Endodermal cell (in vitro differentiated cells): ENCODE measurements at regions not wholly inside any gene's neighbourhood (a gene's known extent, or its start where the extent isn't known, plus 50 kb on each side); places are given as distances from the start of the nearest gene placed in this dataset.
"Not testable (repeated sequence)": the region's sequence is repeated elsewhere in the genome, so short reads cannot be mapped to it uniquely, and the experiment has no call there.

Experiments
- DNase-seq: peaks from one replicate; pipeline ENCODE4 v3.0.0-alpha.2; 2017
- H3K27ac ChIP-seq: 2 replicates; pipeline ENCODE4 v1.5.1; 2013; ENCODE audit warnings: mild to moderate bottlenecking, low read depth, low read length, moderate library complexity
- H3K27me3 ChIP-seq: 2 replicates; pipeline ENCODE4 v1.6.1; 2013; ENCODE audit warnings: mild to moderate bottlenecking, low read length, moderate library complexity; ENCODE audit not compliant: insufficient read depth, control insufficient read depth, poor library complexity, severe bottlenecking
- H3K36me3 ChIP-seq: 2 replicates; pipeline ENCODE4 v1.7.0; 2013; ENCODE audit warnings: mild to moderate bottlenecking, low read length, moderate library complexity; ENCODE audit not compliant: control insufficient read depth, insufficient read depth
- H3K4me1 ChIP-seq: one replicate; pipeline ENCODE4 v1.7.0; 2013; ENCODE audit warnings: low read length; ENCODE audit not compliant: control insufficient read depth, insufficient read depth
- H3K4me3 ChIP-seq: 2 replicates; pipeline ENCODE4 v1.5.1; 2013; ENCODE audit warnings: mild to moderate bottlenecking, low read length, moderate library complexity
- H3K9ac ChIP-seq: 2 replicates; pipeline ENCODE4 v1.6.1; 2013; ENCODE audit warnings: mild to moderate bottlenecking, low read length, moderate library complexity; ENCODE audit not compliant: poor library complexity, severe bottlenecking; ENCODE audit errors: extremely low read depth
- H3K9me3 ChIP-seq: 2 replicates; pipeline ENCODE4 v1.6.1; 2013; ENCODE audit warnings: mild to moderate bottlenecking, low read length, moderate library complexity; ENCODE audit not compliant: control insufficient read depth
- H3K27ac Mint-ChIP-seq: 2 replicates; pipeline ENCODE4 v1.8.0; 2020; ENCODE audit warnings: mixed read lengths
- H3K27me3 Mint-ChIP-seq: 2 replicates; pipeline ENCODE4 v1.8.0; 2021; ENCODE audit warnings: mild to moderate bottlenecking, mixed read lengths; ENCODE audit not compliant: insufficient read depth
- H3K36me3 Mint-ChIP-seq: 2 replicates; pipeline ENCODE4 v1.8.0; 2020; ENCODE audit warnings: low read depth, mixed read lengths
- H3K4me1 Mint-ChIP-seq: 2 replicates; pipeline ENCODE4 v1.8.0; 2020; ENCODE audit warnings: mixed read lengths
- H3K4me3 Mint-ChIP-seq: 2 replicates; pipeline ENCODE4 v1.8.0; 2020; ENCODE audit warnings: mild to moderate bottlenecking, moderate library complexity, mixed read lengths
- H3K9me3 Mint-ChIP-seq: 2 replicates; pipeline ENCODE4 v1.8.0; 2020; ENCODE audit warnings: mild to moderate bottlenecking, mixed read lengths
- WGBS, 2 experiments: methylation state at CpG; one replicate each; pipeline versions ENCODE4 v1.1.5 to v1.1.7; 2013; ENCODE audit warnings: missing lambda C conversion rate in 2 of 2, mixed read lengths in 1 of 2; ENCODE audit not compliant: insufficient coverage in 1 of 2, insufficient read length in 1 of 2; 5-methylcytosine and 5-hydroxymethylcytosine counted together
- TF ChIP-seq, protein P1 (sequence below): fragments of 200-600 bp; sonication (generic); conservative IDR thresholded peaks from 2 replicates; pipeline ENCODE4 v1.5.0; 2021; ENCODE audit warnings: antibody characterized with exemption, mild to moderate bottlenecking

DNA sequence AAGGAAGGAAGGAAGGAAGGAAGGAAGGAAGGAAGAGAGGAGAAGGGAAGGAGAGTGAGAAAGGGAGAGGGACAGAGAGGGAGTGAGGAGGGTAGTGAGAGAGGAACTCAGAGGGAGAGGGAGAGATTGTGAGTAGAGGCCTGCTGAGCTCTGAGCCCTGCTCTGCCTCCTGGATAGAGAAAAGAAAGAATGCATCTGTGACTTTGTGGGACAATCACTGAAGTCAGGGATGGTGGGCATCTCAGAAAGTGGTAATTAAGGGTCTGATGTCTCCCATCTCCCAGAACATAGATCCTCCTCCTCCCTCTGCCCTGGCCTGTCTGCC, 142.9 kb upstream of the BANK1 start:
- Mint-ChIP-seq H3K27ac (peak overlapping the region; percentile 74), H3K4me1 (peaks cover 25% of the 10 kb centered on the region), H3K36me3 (no peaks in the 10 kb centered on the region), H3K4me3 (no peak overlapping the region), H3K9me3 (no peaks in the 10 kb centered on the region), H3K27me3 (peaks cover 2% of the 10 kb centered on the region)
- Histone ChIP-seq H3K9ac (no peak overlapping the region), H3K27ac (no peak overlapping the region), H3K36me3 (no peaks in the 10 kb centered on the region), H3K27me3 (no peaks in the 10 kb centered on the region), H3K4me3 (no peak overlapping the region), H3K4me1 (no peaks in the 10 kb centered on the region), H3K9me3 (no peaks in the 10 kb centered on the region)
- TF ChIP-seq, protein P1, sequence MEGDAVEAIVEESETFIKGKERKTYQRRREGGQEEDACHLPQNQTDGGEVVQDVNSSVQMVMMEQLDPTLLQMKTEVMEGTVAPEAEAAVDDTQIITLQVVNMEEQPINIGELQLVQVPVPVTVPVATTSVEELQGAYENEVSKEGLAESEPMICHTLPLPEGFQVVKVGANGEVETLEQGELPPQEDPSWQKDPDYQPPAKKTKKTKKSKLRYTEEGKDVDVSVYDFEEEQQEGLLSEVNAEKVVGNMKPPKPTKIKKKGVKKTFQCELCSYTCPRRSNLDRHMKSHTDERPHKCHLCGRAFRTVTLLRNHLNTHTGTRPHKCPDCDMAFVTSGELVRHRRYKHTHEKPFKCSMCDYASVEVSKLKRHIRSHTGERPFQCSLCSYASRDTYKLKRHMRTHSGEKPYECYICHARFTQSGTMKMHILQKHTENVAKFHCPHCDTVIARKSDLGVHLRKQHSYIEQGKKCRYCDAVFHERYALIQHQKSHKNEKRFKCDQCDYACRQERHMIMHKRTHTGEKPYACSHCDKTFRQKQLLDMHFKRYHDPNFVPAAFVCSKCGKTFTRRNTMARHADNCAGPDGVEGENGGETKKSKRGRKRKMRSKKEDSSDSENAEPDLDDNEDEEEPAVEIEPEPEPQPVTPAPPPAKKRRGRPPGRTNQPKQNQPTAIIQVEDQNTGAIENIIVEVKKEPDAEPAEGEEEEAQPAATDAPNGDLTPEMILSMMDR = no peak
- no peak for DNase-seq

DNA sequence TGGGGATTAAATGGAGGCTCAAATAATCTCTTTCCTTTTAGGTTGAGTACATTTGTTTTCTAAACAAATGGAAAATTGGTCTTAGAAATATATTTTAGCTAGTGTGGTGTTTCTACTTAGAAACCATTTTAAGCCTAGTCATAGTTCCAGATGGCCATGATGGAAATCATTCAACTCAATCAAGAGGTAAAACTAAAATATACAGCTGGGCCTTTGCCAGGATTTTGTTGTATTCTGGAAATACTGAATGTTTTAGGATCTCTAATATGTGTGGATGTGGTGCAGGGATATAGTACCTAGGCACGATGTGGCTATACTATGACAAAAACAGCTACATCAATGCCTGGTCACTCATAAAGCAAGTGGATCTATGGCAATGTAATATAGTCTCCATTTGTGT, 146.0 kb upstream of the BANK1 start:
- 84% methylated on average over 1 of the region's 1 CpG; no CpG with 5 or more reads in 1 of the 2 experiments for WGBS, 2 experiments
- Histone ChIP-seq H3K4me1 (no peaks in the 10 kb centered on the region), H3K27ac (no peak overlapping the region), H3K9me3 (no peaks in the 10 kb centered on the region), H3K9ac (no peak overlapping the region), H3K36me3 (no peaks in the 10 kb centered on the region), H3K4me3 (no peak overlapping the region), H3K27me3 (no peaks in the 10 kb centered on the region)
- H3K4me3 Mint-ChIP-seq = no peak overlapping the region
- H3K36me3 Mint-ChIP-seq = no peaks in the 10 kb centered on the region
- TF ChIP-seq, protein P1 = no peak
- peaks cover 25% of the 10 kb centered on the region for H3K4me1 Mint-ChIP-seq
- no peak overlapping the region for H3K27ac Mint-ChIP-seq
- no peaks in the 10 kb centered on the region for H3K9me3 Mint-ChIP-seq
- no peak for DNase-seq
- H3K27me3 Mint-ChIP-seq = peaks cover 1% of the 10 kb centered on the region

DNA sequence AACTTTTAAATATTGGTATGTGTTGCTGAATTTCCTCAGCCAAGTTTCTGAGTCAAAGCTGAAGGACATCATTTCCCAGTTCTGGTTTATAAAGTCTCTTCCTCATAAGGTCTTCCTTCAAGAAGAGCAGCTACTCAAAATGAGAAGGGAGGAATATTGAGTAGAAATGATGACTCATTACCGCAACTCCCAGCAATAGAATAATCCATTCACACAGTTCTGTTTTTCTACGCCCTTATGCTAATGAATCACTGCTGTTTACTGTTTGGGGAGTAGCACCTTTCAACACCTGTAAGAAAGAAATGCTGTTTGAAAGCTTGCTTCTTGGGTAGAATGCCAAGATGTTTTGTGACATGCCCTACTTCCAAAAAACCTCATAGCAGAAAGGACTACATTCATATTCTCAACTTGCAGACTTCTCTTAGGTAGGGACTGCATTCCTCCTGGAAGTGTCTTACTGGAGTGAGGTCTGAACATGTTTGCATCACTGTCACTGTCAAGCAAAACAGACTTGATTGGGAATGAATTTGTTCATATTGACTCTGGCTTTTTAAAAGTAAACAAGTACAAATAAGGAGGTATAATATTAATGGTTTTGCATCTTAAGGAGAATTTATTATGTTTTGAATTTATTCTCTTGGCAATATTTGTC, 147.2 kb upstream of the BANK1 start:
- peaks cover 23% of the 10 kb centered on the region for H3K4me1 Mint-ChIP-seq
- WGBS, 2 experiments = 100% methylated on average over 1 to 2 of the region's 2 CpGs
- H3K4me3 Mint-ChIP-seq = no peak overlapping the region
- Histone ChIP-seq H3K9me3 (no peaks in the 10 kb centered on the region), H3K27me3 (no peaks in the 10 kb centered on the region), H3K36me3 (no peaks in the 10 kb centered on the region), H3K4me3 (no peak overlapping the region), H3K4me1 (no peaks in the 10 kb centered on the region), H3K9ac (no peak overlapping the region), H3K27ac (no peak overlapping the region)
- H3K36me3 Mint-ChIP-seq = no peaks in the 10 kb centered on the region
- DNase-seq = no peak
- no peaks in the 10 kb centered on the region for H3K9me3 Mint-ChIP-seq
- no peaks in the 10 kb centered on the region for H3K27me3 Mint-ChIP-seq
- H3K27ac Mint-ChIP-seq = no peak overlapping the region
- TF ChIP-seq, protein P1 = no peak

DNA sequence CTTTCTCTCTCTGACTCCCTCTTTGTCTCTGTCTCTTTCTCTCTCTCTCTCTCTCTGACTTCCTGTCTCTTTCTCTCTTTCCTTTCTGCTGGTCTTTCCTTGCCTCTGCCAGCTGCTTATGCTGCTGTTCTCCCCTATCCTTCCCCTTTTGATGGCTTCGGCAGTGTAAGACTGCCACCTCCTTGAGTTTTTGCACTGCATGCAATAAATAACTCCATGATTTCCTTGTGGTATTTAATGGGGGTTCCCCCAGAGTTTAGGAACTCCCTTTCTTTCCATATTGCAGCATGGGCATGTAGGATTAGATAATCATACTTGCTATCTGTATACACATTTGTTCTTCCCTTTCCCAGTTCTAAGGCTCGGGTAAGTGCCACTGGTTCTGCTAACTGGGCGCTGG, 157.8 kb upstream of the BANK1 start:
- H3K4me3 Mint-ChIP-seq, H3K27ac Mint-ChIP-seq, H3K9ac ChIP-seq, DNase-seq, H3K4me1 ChIP-seq, H3K27me3 ChIP-seq, H3K4me3 ChIP-seq, H3K36me3 ChIP-seq, H3K27ac ChIP-seq, H3K36me3 Mint-ChIP-seq, H3K27me3 Mint-ChIP-seq: not testable (repeated sequence)
- 94 to 100% methylated on average over 3 of the region's 3 CpGs for WGBS, 2 experiments
- peaks cover 25% of the 10 kb centered on the region for H3K9me3 Mint-ChIP-seq
- H3K4me1 Mint-ChIP-seq = peaks cover 12% of the 10 kb centered on the region
- peaks cover 13% of the 10 kb centered on the region for H3K9me3 ChIP-seq
